DMS114 treated with DMSO at 0.1 percent for 48 hours (cell line): ENCODE measurements at regions not wholly inside any gene's neighbourhood (a gene's known extent, or its start where the extent isn't known, plus 50 kb on each side); places are given as distances from the start of the nearest gene placed in this dataset.
"Not testable (repeated sequence)": the region's sequence is repeated elsewhere in the genome, so short reads cannot be mapped to it uniquely, and the experiment has no call there.

Experiments used
- DNase-seq: peaks from one replicate; lab custom pipeline; 2025; ENCODE audit not compliant: unreplicated experiment; lab: John Stamatoyannopoulos, UW

DNA sequence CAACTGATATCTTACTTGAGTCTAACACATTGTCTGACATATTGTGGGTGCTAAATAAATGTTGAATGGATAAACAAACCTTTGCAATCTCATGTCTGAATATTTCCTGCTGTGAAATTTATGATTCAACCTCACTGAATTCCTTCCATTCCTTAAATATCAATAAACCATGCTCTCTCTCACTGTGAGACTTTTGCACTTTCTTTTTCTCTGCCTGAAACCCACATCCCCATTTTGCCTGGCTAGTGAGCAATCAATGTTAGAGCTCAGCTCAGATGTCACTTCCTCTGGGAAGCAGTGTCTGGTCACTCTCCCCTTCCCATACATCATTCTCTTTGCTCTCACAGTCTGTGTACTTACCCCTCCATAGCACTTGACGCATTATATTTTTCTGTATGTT lies 383.7 kb upstream of the TRPC7 start:
- DNase-seq: no peak

- no peak for DNase-seq
These were observed 377.7 kb upstream of the TRPC7 start for GRCh38 chr5:136743052-136743451.

DNA sequence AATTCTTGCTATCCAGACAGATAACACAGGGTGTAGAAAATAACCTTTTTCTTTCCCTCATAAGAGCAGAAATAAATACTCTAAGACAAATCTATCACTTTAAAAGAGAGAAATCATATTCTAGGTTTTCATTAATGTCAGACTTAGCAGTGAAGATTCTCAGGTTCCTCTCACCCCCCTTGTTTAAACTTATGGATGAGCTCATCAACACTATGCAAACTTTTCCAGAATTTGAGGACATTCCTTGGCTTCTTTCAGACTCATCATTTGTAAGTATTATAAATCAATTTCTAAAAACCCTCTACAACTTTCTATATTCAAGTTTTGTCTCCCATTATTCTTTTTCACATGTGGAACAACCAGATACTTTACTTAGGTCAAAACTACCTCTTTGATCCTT lies 374.9 kb upstream of the TRPC7 start:
- no peak for DNase-seq

- DNase-seq: not testable (repeated sequence)
These were observed 373.9 kb upstream of the TRPC7 start for GRCh38 chr5:136739271-136739670.

- no peak for DNase-seq
These were observed 373.5 kb upstream of the TRPC7 start for GRCh38 chr5:136738829-136739228.

DNA sequence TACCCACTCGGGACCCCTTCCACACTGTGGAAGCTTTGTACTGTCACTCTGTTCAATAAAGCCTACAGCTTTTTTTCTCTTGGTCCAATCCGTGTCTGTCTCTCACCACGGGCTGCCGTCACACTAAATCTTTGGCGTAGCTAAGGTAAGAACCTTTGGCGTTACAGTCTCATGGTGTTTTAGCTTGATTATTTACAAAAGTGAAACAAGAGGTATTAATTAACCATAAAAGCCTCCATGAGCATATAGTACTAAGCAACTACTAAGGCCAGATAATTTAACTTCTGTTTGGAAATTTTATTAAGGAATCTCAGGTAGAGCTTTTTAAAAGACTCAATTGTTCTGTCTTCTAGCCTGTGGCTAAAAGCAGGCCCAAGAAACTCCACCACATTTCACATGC lies 370.7 kb upstream of the TRPC7 start:
- no peak for DNase-seq

DNA sequence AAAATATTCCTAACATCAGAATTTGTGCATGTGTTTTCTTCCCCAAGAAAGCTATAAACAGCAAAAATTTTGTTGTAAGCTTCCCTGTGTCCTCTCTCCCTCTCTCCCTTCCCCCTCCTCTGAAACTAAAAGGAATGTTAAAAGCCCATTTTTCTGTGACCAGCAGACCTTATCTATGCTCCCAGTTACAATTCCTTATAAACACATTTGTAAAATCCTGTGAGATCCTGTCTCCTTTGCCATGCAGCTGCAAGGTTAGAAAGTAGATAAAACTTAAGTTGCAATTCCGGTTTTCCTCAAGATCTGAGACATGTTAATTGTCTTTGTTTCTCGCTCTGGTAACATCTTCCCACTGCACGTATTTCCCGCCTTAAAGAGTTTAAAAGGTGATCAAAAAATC lies 370.3 kb upstream of the TRPC7 start:
- DNase-seq: not testable (repeated sequence)

DNA sequence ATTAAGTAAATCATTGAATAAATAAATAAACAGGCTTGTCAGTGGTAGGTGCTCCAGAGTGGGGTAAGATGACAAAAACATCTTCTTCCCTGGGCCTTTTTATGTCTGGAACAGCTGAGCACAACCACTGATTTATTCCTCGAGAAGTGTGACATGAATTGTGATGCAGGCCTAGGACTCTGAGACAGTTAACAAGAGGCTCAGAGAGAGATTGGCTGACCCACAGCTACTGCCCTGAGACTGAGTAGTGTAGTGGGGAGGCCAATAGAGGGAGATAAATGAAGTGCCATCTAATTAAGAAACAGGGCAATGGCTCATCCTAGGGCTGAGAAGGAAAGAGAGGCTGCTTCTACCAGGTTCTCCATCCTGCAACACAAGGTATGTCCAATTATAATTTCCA lies 369.3 kb upstream of the TRPC7 start:
- DNase-seq: no peak

GRCh38 chr5:136732751-136733150 lies 367.4 kb upstream of the TRPC7 start:
- no peak for DNase-seq

GRCh38 chr5:136731241-136731900 lies 366.0 kb upstream of the TRPC7 start:
- DNase-seq: no peak

GRCh38 chr5:136730426-136730825 lies 365.1 kb upstream of the TRPC7 start:
- no peak for DNase-seq

DNA sequence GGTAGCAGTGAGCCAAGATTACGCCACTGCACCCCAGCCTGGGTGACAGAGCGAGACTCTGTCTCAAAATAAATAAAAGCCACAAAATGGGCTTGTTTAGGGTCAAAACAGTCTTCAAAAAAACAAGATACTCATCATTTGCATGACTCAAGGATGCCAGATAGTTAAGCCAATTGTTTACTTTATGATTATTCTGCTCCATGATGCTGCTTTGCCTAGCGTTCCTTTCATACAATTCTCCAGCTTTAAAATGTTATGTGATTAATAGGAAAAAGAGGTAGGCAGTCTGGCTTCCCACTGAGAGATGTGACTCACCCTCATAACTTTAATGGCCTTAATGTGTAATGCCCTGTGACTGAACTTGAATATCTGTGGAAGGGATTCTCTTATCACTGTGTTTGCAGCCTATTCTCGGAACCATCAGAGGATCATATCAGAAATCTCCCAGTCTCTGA lies 364.6 kb upstream of the TRPC7 start:
- DNase-seq: no peak

- no peak for DNase-seq
These were observed 361.2 kb upstream of the TRPC7 start for GRCh38 chr5:136726506-136726905.

GRCh38 chr5:136724161-136724560 lies 358.8 kb upstream of the TRPC7 start:
- DNase-seq: no peak

- DNase-seq: no peak
These were observed 357.2 kb upstream of the TRPC7 start for GRCh38 chr5:136722581-136722980.

DNA sequence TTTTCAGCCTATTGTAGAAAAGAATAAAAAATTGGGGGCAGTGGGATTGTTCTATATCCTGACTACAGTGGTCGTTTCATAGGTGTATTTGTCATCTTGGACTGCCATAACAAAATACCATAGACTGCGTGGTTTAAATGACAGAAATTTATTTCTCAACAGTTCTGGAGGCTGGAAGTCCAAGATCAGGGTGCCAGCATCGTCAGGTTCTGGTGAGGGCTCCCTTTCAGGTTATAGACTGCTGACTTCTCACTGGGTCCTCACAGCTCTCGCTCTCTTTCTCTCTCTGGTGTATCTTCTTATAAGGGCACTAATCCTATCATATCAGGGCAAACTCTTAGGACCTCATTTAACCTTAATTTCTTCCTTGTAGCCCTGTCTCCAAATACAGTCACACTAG lies 356.7 kb upstream of the TRPC7 start:
- no peak for DNase-seq

- DNase-seq: no peak
These were observed 355.3 kb upstream of the TRPC7 start for GRCh38 chr5:136720674-136721073.

- DNase-seq: no peak
These were observed 352.6 kb upstream of the TRPC7 start for GRCh38 chr5:136717917-136718316.

DNA sequence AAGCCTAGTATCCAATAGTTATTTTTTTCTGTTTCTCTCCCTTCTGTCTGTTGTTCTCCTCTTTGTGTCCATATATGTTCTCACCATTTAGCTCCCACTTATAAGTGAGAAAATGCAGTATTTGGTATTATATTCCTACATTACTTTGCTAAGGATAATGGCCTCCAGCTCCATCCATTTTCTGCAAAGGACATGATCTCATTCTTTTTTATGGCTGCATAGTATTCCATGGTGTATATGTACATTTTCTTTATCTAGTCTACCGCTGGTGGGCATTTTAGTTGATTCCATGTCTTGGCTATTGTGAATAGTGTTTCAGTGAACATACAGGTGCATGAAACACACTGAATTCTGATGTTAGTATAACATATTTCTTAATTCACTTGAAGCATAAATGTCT lies 348.9 kb upstream of the TRPC7 start:
- no peak for DNase-seq

DNA sequence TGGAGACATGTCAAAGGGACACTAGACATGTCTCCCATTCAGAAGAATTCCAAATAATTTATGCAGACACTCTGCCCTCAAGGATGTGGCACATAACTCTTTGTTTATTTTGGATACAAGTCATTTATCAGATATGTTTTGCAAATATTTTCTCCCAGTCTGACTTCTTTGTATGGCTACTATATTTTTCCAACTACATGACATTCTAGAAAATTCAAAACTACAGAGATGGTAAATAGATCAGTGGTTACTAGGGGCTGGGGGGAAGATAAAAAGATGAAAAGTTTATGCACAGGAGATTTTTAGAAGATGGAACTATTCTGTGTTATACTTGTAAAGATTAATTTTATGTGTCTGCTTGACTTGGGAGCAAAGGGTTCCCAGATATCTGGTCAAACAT lies 347.3 kb upstream of the TRPC7 start:
- DNase-seq: no peak

- no peak for DNase-seq
These were observed 345.5 kb upstream of the TRPC7 start for GRCh38 chr5:136710834-136711233.

DNA sequence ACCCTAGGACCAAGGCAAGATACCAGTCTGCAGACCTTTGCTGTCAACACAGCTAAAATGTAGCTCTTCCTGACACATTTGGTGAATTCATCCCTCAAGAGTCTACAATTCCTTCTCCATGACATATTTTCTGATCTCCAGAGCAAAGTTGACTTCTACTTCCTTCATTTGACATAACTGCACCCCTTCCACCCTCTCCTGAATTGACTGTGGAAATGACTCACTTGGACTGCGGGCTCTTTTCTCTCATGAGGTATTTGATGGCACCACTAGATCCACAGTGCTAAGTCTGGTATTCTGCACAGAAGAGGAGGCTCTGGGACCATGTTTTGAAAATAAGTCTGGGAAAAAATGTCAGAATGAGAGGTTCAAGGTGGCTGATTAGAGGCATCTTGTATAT lies 338.4 kb upstream of the TRPC7 start:
- DNase-seq: no peak

DNA sequence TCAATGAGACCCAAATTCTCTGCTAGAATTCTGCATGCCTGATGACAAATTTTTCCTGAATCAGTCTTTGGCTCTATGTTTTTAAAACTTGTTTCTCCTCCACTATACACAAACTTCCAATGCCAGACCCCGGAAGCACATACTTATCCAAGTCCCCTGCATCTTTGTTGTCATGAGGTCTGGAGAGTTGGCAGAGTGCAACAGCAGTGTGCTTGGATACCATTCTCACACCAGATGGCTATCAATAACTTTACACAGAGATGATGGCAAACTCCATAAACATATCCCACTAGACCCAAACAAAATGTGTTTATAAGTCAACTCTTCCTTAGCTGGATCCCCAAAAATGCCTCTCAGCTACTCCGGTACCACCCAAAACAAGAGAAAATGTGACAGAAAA lies 337.7 kb upstream of the TRPC7 start:
- DNase-seq: no peak
